ENCODE measurements at regions not wholly inside any gene's neighbourhood (a gene's known extent, or its start where the extent isn't known, plus 50 kb on each side); places are given as distances from the start of the nearest gene placed in this dataset.

GRCh38 chr18:8893221-8893620 is 187.9 kb downstream of the MTCL1 start (continued):
- no peak for TF ChIP-seq ZNF239 (CRISPR knock-in tag; IDR thresholded peaks at IDR 0.05)
- peak; percentile 21 for TF ChIP-seq TAF9B (IDR thresholded peaks at IDR 0.05; ENCODE audit: partially characterized antibody)
- no peak for TF ChIP-seq SMAD1 (IDR thresholded peaks at IDR 0.05; ENCODE audit: low read depth, low read length, partially characterized antibody)
- no peak for TF ChIP-seq NR3C1 (CRISPR knock-in tag; IDR thresholded peaks at IDR 0.05)
- TF ChIP-seq SETDB1 (IDR thresholded peaks at IDR 0.05; ENCODE audit: low read length): no peak
- no peak for TF ChIP-seq ZNF384 (IDR thresholded peaks at IDR 0.05; ENCODE audit: low read depth, low read length)
- TF ChIP-seq HEY1 (CRISPR knock-in tag; IDR thresholded peaks at IDR 0.05; ENCODE audit: borderline replicate concordance): no peak
- peak; percentile 36; the same call in 1 of the 2 replicates for TF ChIP-seq L3MBTL2 (IDR thresholded peaks at IDR 0.05)
- no peak for TF ChIP-seq GTF2E2 (tag; IDR thresholded peaks at IDR 0.05)
- TF ChIP-seq, protein P1, sequence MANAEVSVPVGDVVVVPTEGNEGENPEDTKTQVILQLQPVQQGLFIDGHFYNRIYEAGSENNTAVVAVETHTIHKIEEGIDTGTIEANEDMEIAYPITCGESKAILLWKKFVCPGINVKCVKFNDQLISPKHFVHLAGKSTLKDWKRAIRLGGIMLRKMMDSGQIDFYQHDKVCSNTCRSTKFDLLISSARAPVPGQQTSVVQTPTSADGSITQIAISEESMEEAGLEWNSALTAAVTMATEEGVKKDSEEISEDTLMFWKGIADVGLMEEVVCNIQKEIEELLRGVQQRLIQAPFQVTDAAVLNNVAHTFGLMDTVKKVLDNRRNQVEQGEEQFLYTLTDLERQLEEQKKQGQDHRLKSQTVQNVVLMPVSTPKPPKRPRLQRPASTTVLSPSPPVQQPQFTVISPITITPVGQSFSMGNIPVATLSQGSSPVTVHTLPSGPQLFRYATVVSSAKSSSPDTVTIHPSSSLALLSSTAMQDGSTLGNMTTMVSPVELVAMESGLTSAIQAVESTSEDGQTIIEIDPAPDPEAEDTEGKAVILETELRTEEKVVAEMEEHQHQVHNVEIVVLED (CRISPR knock-in tag; IDR thresholded peaks at IDR 0.05): no peak
- TF ChIP-seq ZNF398 (CRISPR knock-in tag; IDR thresholded peaks at IDR 0.05): 0 out of 2 replicates have a peak, but pooled peaks have one; percentile 36
- TF ChIP-seq SP2 (IDR thresholded peaks at IDR 0.05; ENCODE audit: extremely low read depth, low read depth, low read length, poor library complexity, severe bottlenecking): no peak
- TF ChIP-seq PHF8 (IDR thresholded peaks at IDR 0.05; ENCODE audit: borderline replicate concordance, low read length): peak; percentile 11; the same call in 1 of the 2 replicates
- no peak for TF ChIP-seq TBL1XR1 (IDR thresholded peaks at IDR 0.05; ENCODE audit: low read length in 2 of 2)
- TF ChIP-seq ZNF165 (CRISPR knock-in tag; IDR thresholded peaks at IDR 0.05; ENCODE audit: borderline replicate concordance): no peak
- no peak for TF ChIP-seq NR4A1 (CRISPR knock-in tag; IDR thresholded peaks at IDR 0.05)
- peak; percentile 91 for TF ChIP-seq NR4A1 (tag; IDR thresholded peaks at IDR 0.05)
- no peak for TF ChIP-seq CBFB (CRISPR knock-in tag; IDR thresholded peaks at IDR 0.05)
- 0 out of 2 replicates have a peak, but pooled peaks have one; percentile 35 for TF ChIP-seq EHMT2 (IDR thresholded peaks at IDR 0.05)
- no peak for TF ChIP-seq HMG20A (CRISPR knock-in tag; conservative IDR thresholded peaks at IDR 0.05)
- no peak for TF ChIP-seq SNAPC5 (CRISPR knock-in tag; IDR thresholded peaks at IDR 0.05)
- TF ChIP-seq, protein P2, sequence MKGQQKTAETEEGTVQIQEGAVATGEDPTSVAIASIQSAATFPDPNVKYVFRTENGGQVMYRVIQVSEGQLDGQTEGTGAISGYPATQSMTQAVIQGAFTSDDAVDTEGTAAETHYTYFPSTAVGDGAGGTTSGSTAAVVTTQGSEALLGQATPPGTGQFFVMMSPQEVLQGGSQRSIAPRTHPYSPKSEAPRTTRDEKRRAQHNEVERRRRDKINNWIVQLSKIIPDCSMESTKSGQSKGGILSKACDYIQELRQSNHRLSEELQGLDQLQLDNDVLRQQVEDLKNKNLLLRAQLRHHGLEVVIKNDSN (CRISPR knock-in tag; IDR thresholded peaks at IDR 0.05): no peak
- TF ChIP-seq BCOR (IDR thresholded peaks at IDR 0.05): no peak

All from K562 (cell line).